Endodermal cell (in vitro differentiated cells): ENCODE measurements at regions not wholly inside any gene's neighbourhood (a gene's known extent, or its start where the extent isn't known, plus 50 kb on each side); places are given as distances from the start of the nearest gene placed in this dataset.

ENCODE experiments used
- DNase-seq: peaks from one replicate; pipeline ENCODE4 v3.0.0-alpha.2; 2017
- H3K27ac ChIP-seq: 2 replicates; pipeline ENCODE4 v1.5.1; 2013; ENCODE audit warnings: mild to moderate bottlenecking, low read depth, low read length, moderate library complexity
- H3K27me3 ChIP-seq: 2 replicates; pipeline ENCODE4 v1.6.1; 2013; ENCODE audit warnings: mild to moderate bottlenecking, low read length, moderate library complexity; ENCODE audit not compliant: insufficient read depth, control insufficient read depth, poor library complexity, severe bottlenecking
- H3K36me3 ChIP-seq: 2 replicates; pipeline ENCODE4 v1.7.0; 2013; ENCODE audit warnings: mild to moderate bottlenecking, low read length, moderate library complexity; ENCODE audit not compliant: control insufficient read depth, insufficient read depth
- H3K4me1 ChIP-seq: one replicate; pipeline ENCODE4 v1.7.0; 2013; ENCODE audit warnings: low read length; ENCODE audit not compliant: control insufficient read depth, insufficient read depth
- H3K4me3 ChIP-seq: 2 replicates; pipeline ENCODE4 v1.5.1; 2013; ENCODE audit warnings: mild to moderate bottlenecking, low read length, moderate library complexity
- H3K9ac ChIP-seq: 2 replicates; pipeline ENCODE4 v1.6.1; 2013; ENCODE audit warnings: mild to moderate bottlenecking, low read length, moderate library complexity; ENCODE audit not compliant: poor library complexity, severe bottlenecking; ENCODE audit errors: extremely low read depth
- H3K9me3 ChIP-seq: 2 replicates; pipeline ENCODE4 v1.6.1; 2013; ENCODE audit warnings: mild to moderate bottlenecking, low read length, moderate library complexity; ENCODE audit not compliant: control insufficient read depth
- H3K27ac Mint-ChIP-seq: 2 replicates; pipeline ENCODE4 v1.8.0; 2020; ENCODE audit warnings: mixed read lengths
- H3K27me3 Mint-ChIP-seq: 2 replicates; pipeline ENCODE4 v1.8.0; 2021; ENCODE audit warnings: mild to moderate bottlenecking, mixed read lengths; ENCODE audit not compliant: insufficient read depth
- H3K36me3 Mint-ChIP-seq: 2 replicates; pipeline ENCODE4 v1.8.0; 2020; ENCODE audit warnings: low read depth, mixed read lengths
- H3K4me1 Mint-ChIP-seq: 2 replicates; pipeline ENCODE4 v1.8.0; 2020; ENCODE audit warnings: mixed read lengths
- H3K4me3 Mint-ChIP-seq: 2 replicates; pipeline ENCODE4 v1.8.0; 2020; ENCODE audit warnings: mild to moderate bottlenecking, moderate library complexity, mixed read lengths
- H3K9me3 Mint-ChIP-seq: 2 replicates; pipeline ENCODE4 v1.8.0; 2020; ENCODE audit warnings: mild to moderate bottlenecking, mixed read lengths
- CTCF ChIP-seq: fragments of 200-600 bp; sonication (generic); conservative IDR thresholded peaks from 2 replicates; pipeline ENCODE4 v1.5.0; 2021; ENCODE audit warnings: antibody characterized with exemption, mild to moderate bottlenecking
- WGBS, 2 experiments: methylation state at CpG; one replicate each; pipeline versions ENCODE4 v1.1.5 to v1.1.7; 2013; ENCODE audit warnings: missing lambda C conversion rate in 2 of 2, mixed read lengths in 1 of 2; ENCODE audit not compliant: insufficient coverage in 1 of 2, insufficient read length in 1 of 2; 5-methylcytosine and 5-hydroxymethylcytosine counted together

- TF ChIP-seq CTCF = no peak
- H3K4me3 ChIP-seq = no peak overlapping the region
- 50 to 57% methylated on average over 1 to 2 of the region's 2 CpGs for WGBS, 2 experiments
- H3K27ac ChIP-seq = no peak overlapping the region
- Mint-ChIP-seq H3K36me3 (no peaks in the 10 kb centered on the region), H3K9me3 (no peaks in the 10 kb centered on the region), H3K4me3 (no peak overlapping the region), H3K27ac (no peak overlapping the region), H3K4me1 (peaks cover 26% of the 10 kb centered on the region), H3K27me3 (no peaks in the 10 kb centered on the region)
- no peak for DNase-seq
- no peaks in the 10 kb centered on the region for H3K36me3 ChIP-seq
- no peak overlapping the region for H3K9ac ChIP-seq
- H3K4me1 ChIP-seq = no peaks in the 10 kb centered on the region
- no peaks in the 10 kb centered on the region for H3K27me3 ChIP-seq
- H3K9me3 ChIP-seq = no peaks in the 10 kb centered on the region
Observed at GRCh38 chr2:14197293-14197692, 435.2 kb upstream of the LRATD1 start.

- Mint-ChIP-seq H3K36me3 (no peaks in the 10 kb centered on the region), H3K4me3 (no peak overlapping the region), H3K9me3 (peaks cover 1% of the 10 kb centered on the region), H3K4me1 (peaks cover 14% of the 10 kb centered on the region), H3K27me3 (no peaks in the 10 kb centered on the region), H3K27ac (no peak overlapping the region)
- no peak overlapping the region for H3K9ac ChIP-seq
- no peaks in the 10 kb centered on the region for H3K27me3 ChIP-seq
- DNase-seq = no peak
- no peak overlapping the region for H3K27ac ChIP-seq
- H3K36me3 ChIP-seq = no peaks in the 10 kb centered on the region
- 83% methylated on average over 3 of the region's 3 CpGs; no CpG with 5 or more reads in 1 of the 2 experiments for WGBS, 2 experiments
- no peaks in the 10 kb centered on the region for H3K4me1 ChIP-seq
- no peak for TF ChIP-seq CTCF
- H3K4me3 ChIP-seq = no peak overlapping the region
- no peaks in the 10 kb centered on the region for H3K9me3 ChIP-seq
Observed at GRCh38 chr2:14199040-14199439, 433.5 kb upstream of the LRATD1 start.

- no peak for TF ChIP-seq CTCF
- H3K36me3 Mint-ChIP-seq = no peaks in the 10 kb centered on the region
Observed at GRCh38 chr2:14219306-14219705, 413.2 kb upstream of the LRATD1 start.

More at GRCh38 chr2:14219306-14219705, 413.2 kb upstream of the LRATD1 start:
- H3K4me3 Mint-ChIP-seq = no peak overlapping the region
- Histone ChIP-seq H3K27me3 (no peaks in the 10 kb centered on the region), H3K27ac (no peak overlapping the region), H3K9ac (no peak overlapping the region), H3K4me3 (no peak overlapping the region), H3K9me3 (no peaks in the 10 kb centered on the region), H3K36me3 (no peaks in the 10 kb centered on the region), H3K4me1 (no peaks in the 10 kb centered on the region)
- no peak for DNase-seq
- WGBS, 2 experiments = 81 to 90% methylated on average over 3 of the region's 3 CpGs
- H3K4me1 Mint-ChIP-seq = peaks cover 5% of the 10 kb centered on the region
- no peaks in the 10 kb centered on the region for H3K27me3 Mint-ChIP-seq
- H3K9me3 Mint-ChIP-seq = no peaks in the 10 kb centered on the region
- H3K27ac Mint-ChIP-seq = no peak overlapping the region
